ENCODE measurements at regions not wholly inside any gene's neighbourhood (a gene's known extent, or its start where the extent isn't known, plus 50 kb on each side); places are given as distances from the start of the nearest gene placed in this dataset.

DNA sequence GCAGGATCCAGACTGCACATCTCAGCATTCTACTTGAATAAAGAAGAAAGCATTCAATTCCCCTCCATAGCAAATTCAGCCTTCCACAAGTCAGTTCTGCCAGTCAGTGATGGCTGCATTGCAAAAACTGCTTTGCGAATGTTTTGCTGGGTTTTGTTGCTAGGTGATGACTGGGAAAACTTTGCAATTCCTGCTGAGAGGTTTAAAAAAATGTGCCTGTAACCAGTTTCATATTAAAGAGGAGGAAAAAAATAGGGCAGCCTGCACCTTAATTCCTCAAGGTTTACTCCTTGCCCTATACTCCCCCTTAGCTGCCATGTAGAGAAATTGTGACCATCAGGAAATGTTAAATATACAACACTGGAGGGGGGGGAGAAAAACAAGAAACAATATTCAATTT is 225.6 kb upstream of the ATP11B start:
- TF ChIP-seq, protein P1, sequence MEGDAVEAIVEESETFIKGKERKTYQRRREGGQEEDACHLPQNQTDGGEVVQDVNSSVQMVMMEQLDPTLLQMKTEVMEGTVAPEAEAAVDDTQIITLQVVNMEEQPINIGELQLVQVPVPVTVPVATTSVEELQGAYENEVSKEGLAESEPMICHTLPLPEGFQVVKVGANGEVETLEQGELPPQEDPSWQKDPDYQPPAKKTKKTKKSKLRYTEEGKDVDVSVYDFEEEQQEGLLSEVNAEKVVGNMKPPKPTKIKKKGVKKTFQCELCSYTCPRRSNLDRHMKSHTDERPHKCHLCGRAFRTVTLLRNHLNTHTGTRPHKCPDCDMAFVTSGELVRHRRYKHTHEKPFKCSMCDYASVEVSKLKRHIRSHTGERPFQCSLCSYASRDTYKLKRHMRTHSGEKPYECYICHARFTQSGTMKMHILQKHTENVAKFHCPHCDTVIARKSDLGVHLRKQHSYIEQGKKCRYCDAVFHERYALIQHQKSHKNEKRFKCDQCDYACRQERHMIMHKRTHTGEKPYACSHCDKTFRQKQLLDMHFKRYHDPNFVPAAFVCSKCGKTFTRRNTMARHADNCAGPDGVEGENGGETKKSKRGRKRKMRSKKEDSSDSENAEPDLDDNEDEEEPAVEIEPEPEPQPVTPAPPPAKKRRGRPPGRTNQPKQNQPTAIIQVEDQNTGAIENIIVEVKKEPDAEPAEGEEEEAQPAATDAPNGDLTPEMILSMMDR (IDR thresholded peaks at IDR 0.05; ENCODE audit: low read depth, low read length, poor library complexity, severe bottlenecking), result no peak
- TF ChIP-seq EZH2phosphoT487 (IDR thresholded peaks at IDR 0.05; ENCODE audit: borderline replicate concordance, low read length), result no peak
